GM19239 (cell line): ENCODE measurements at regions not wholly inside any gene's neighbourhood (a gene's known extent, or its start where the extent isn't known, plus 50 kb on each side); places are given as distances from the start of the nearest gene placed in this dataset.

ENCODE experiments used
- DNase-seq: peaks from one replicate; pipeline ENCODE4 v3.0.0; 2011; ENCODE audit warnings: low spot score; ENCODE audit not compliant: insufficient read length
- FAIRE-seq: peaks from 2 replicates; lab custom pipeline; 2011; peaks lifted over from hg19 to GRCh38; lab: Jason Lieb, UNC

DNA sequence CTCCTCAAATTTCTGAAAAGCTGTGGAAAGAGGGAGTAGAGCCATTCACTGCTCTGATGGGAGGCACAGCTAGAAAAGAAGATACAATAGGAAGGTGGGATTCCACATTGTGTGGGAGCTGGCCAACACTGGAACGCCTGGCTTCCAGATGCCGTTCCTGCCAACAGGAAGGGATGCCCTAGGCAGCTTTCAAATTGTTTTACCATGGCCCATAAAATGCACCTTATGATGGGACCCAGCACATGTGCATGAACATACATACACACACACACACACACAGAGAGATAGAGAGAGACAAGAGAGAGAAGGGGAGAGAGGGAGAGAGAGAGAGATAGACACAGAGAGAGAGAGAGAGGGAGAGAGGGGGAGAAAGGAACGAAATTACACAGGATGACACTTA lies 86.1 kb upstream of the BZW1 start:
- DNase-seq = no peak
- FAIRE-seq = no peak

GRCh38 chr2:200728630-200729029 lies 83.1 kb upstream of the BZW1 start:
- DNase-seq = no peak
- FAIRE-seq = no peak

GRCh38 chr2:200730302-200730701 lies 81.4 kb upstream of the BZW1 start:
- no peak for DNase-seq
- no peak for FAIRE-seq

DNA sequence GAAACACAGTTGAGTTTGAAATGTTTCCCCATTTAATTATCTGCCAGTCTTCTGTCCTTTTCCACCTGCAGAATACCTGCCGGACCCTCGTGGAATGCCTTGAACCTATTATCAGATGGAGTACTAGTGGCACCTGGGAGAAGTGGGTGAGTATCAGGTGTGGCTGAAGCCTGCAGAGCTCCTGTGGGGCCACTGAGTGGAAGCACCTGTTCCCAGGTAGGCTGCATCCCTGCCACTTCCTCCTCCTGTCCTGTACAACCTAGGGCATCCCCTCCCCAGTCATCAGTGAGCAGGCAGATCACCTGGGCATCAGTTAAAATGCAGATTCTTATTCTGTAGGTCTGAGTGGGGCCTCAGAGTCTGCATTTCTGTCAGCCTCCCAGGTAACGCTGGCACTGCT lies 80.8 kb upstream of the BZW1 start:
- FAIRE-seq (no peak), DNase-seq (no peak)

DNA sequence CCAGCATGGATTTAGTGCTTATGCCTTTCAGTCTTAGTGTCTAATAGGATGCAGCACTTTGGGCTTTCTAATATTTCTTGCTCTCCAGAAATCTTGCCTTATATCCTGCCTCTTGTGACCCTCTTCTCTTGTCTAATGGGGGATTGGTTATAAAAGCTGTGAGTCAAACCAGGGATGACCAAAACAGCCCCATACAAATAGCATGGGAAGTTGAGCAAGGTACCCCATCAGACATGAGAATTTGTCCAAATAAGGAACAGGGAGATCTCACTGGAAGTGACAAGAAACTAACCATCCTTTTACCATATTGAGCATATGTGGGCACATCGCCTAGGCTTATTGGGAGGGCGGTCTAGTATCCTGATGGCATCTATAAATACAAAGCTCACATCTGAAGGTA lies 78.8 kb upstream of the BZW1 start:
- FAIRE-seq (no peak), DNase-seq (no peak)

DNA sequence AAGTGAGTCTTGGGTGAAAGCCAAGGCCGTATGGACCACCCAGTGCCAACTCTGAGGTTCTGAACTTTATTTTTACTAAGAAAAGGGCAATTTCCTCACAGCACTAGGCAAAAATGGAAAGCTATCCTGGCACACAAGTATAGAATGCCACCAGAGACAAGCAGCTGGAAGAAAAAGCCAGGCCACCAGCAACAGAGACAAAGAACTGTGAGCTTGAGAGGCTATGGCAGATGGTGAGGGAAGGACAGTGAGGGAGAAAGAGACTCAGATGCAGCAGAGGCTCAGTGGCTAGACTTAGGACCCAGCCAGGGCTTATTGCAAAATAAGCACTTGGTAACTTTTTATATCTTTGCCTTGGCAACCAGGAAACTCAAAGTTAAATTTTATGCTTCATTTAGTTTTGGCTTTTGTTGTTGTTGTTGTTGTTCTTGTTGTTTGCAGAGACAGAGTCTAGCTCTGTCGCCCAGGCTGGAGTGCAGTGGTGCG lies 78.0 kb upstream of the BZW1 start:
- FAIRE-seq = no peak

DNA sequence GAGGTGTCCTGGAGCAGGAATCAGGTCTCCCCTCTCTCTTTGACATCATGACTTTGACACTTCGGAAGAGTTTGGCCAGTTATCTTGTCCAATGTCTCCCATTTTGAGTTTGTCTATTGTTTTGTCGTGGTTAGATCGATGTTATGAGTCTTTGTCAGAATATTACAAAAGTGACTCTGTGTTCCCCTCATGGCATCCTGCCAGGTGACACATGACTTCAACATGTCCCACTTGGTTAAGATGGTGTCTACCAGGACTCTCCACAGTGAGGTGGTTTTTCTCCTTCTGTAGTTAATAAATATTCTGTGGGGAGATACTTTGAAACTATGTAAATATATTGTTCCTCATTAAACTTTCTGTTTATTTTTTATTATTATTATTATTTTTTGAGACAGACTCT lies 76.6 kb upstream of the BZW1 start:
- FAIRE-seq (no peak), DNase-seq (no peak)

More for the DNA sequence above, 78.0 kb upstream of the BZW1 start:
- DNase-seq = no peak

DNA sequence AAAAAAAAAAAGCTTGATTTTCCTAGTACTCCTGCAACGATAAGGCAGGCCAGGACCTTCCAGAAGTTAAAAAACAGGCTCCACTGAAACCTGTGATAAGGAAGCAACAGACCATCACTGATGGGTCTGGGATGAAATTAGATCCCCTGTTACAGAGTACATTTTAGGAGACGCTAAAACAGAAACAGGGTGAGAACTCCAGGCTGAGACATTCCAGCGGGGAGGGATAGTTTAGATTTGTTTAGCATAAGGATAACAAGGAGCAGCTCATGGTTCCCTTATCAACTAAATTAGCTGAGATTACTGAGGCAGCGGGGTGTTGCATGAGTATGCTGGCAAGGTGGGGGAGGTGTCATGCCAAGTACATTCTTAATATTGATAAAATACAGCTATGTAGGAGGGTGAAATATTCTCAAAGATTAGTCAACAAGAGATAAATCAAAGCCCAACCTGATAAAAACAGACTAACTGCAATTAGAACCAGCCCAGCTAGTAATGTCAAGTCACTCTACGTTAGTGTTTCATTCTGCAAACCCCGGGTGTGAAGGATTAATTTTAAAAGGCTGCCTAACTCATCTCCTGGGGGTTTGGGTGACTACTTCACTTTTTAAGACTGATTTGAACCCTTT lies 75.0 kb upstream of the BZW1 start:
- no peak for DNase-seq
- FAIRE-seq = no peak

DNA sequence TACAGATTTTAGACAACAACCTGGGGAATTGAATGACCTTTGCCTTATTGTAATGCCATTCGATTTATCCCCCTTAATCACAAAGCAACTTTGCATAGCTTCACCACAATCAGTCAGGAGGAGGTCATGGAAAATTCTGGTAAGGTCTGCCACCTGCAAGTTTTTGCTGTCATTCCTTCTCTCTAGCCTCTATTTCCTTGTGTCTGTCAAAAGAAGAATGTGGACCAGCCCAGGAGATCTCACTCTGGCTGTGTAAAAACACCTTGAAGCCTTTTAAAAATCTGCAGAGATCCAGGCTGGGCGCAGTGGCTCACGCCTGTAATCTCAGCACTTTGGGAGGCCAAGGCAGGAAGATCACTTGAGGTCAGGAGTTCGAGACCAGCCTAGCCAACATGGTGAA lies 74.1 kb upstream of the BZW1 start:
- DNase-seq = no peak
- no peak for FAIRE-seq

- FAIRE-seq = no peak
- no peak for DNase-seq
Measured at GRCh38 chr2:200738590-200738989, 73.1 kb upstream of the BZW1 start.

DNA sequence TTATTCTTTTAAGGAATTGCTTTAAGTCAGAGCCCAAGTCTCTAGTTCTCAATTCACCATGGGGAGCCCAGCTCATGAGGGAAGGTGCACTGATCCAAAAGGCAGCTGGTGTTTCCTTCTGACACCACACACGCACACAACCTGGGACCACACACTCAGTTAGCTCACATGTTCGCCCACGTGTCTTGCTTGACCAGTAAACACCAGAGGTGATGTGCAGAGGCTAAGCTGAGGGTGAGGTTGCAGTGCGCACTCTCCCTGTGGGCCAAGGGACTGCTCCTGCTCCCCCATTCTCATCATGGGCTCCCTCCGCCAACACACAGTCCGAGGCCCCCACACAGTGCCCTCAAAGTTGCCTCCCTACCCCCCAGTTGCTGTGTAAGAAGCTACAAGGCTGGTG lies 70.8 kb upstream of the BZW1 start:
- DNase-seq (no peak), FAIRE-seq (no peak)

DNA sequence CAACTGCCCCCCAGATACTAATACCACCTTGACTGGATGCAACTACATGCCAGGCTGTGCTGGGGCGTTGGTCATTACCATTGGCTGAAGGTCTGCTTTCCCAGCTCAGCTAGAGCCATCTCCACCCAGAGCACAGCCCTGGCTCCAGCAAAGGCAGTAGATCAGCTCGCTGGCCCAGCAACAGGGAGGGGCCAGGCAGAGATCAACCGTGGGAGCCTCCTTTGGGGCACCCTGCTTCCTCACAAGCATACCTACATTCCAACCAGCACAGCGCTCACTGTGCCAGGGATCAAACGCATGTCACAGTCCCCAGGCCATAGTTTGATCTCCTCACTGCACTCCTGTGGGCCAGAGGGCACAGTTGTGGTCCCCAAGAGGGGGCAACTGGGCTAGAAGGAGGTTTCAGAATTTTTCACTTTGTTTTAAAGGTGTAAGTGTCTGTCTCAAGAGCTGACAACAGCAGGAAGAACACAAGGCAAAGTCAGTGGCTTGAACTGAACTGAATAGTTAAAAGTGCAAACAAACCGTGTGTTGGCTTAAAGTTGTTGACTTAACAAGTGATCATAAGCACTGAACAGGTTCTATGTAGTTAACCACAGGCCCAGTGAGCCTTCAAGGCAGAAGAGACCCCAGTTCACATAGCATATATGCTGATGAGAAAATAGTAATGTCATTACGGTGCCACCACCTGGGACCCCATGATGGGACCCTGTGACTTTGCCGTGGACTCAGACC lies 70.1 kb upstream of the BZW1 start:
- FAIRE-seq (no peak), DNase-seq (no peak)

DNA sequence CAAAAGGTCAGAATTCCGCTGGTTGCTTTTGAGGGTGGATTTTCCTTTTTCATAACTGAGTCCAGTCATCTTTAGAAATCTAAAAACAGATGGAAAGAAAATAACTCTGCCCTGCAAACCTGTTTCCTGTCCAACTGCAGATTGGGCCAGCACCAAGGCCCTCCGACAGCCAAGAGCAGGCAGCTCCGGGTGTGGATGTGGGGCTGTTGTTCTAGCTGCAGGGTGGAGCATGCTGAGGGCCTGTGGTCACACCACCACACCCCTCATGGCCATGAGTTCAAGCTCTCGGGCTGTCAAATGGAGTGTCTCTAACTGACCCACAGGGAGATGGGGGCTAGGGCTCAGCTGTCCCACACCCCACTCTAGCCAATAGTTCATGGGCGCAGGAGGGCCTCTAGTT lies 69.3 kb upstream of the BZW1 start:
- DNase-seq (no peak), FAIRE-seq (no peak)

GRCh38 chr2:200743042-200743676 lies 68.6 kb upstream of the BZW1 start:
- no peak for DNase-seq
- no peak for FAIRE-seq

GRCh38 chr2:200744201-200744602 lies 67.5 kb upstream of the BZW1 start:
- FAIRE-seq (no peak), DNase-seq (no peak)

GRCh38 chr2:200746301-200746700 lies 65.4 kb upstream of the BZW1 start:
- FAIRE-seq = no peak
- DNase-seq = no peak

DNA sequence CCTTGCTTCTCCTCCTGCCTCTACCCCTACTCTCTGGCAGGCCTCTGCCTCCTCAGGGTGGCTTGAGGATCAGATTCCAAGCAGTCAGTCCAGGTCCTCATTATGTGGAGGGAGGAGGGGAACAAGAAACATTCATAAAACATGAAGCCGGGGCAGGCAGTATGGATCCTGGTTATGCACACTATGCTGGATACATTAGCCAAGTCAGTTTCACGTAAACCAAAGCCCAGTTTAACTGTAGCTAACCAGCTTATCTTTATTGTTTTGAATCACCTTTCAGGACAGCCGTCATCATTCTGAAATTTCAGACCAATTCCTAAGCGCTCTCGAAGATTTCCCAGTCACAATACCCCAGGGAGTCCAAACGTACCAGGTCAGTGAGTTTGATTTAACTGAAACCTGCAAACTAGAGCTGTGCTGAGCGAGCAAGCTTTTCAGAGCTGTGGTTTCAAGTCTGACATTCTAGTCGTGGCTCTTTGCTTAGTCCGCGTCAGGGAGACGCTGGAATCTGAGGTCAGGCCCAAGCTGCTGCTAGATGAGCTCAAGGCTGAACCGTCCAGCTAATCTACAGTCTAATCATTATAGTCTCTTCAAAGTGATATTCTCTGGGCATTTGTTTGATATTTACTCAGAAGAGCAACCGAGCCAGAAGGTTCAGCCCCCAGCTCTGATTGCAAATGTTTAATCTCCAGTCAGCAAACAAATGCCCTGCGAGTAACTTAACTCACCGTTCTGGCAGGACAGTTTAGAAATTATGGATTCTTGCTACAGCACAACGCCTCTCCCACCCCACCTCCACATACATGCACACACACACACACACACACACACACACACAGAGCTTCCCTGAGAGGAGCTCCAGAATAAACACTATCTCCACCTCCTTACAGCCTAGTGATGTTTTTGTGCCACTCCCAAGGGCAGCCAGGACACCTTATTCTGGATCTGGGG lies 63.8 kb upstream of the BZW1 start:
- FAIRE-seq = no peak
- DNase-seq = no peak

DNA sequence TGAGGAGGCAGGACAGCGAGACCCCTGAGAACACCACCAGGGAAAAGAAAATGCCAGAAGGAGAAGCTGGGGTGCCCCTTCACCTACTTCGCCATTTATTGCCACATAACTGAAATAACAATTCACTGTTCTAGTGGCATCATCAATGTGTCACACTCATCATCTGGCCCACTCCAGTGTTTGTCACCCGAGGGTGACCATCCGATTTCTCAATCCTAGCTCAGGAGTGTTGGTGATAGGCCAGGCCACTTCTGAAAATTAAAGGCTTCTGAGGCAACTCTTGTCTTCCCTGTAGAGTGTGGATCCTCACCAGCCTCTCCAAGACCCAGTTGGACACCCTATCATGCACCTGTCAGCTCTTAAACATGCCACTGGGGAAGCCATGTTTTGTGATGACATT lies 62.9 kb upstream of the BZW1 start:
- no peak for FAIRE-seq
- DNase-seq = no peak

GRCh38 chr2:200749631-200750322 lies 61.9 kb upstream of the BZW1 start:
- FAIRE-seq = no peak
- no peak for DNase-seq
